Activated T-cell treated with anti-CD3 and anti-CD28 coated beads, Interleukin-2, amount 50 U/mL, for 72 hours (primary cell): ENCODE measurements at regions not wholly inside any gene's neighbourhood (a gene's known extent, or its start where the extent isn't known, plus 50 kb on each side); places are given as distances from the start of the nearest gene placed in this dataset.

ENCODE experiments used
- ATAC-seq, 2 donors: fragments of 150-1000 bp; cut with Tn5 transposase; replicated peaks in 1 of 2; 2 replicates each; pipeline ENCODE4 v1.10.0; 2021; ENCODE audit warnings: moderate library complexity in 2 of 2, mild to moderate bottlenecking in 1 of 2
- DNase-seq, 2 donors: peaks; one replicate each; pipeline ENCODE4 v3.0.0; 2021 to 2022; ENCODE audit warnings: mixed read lengths in 1 of 2
- H3K27ac Mint-ChIP-seq: one replicate; pipeline ENCODE4 v1.8.0; 2022; ENCODE audit warnings: mild to moderate bottlenecking, moderate library complexity, mixed read lengths
- H3K27me3 Mint-ChIP-seq: one replicate; pipeline ENCODE4 v1.8.0; 2022; ENCODE audit warnings: low read depth, mixed read lengths
- H3K36me3 Mint-ChIP-seq, 2 donors: one replicate each; pipeline ENCODE4 v1.8.0; 2022; ENCODE audit warnings: mixed read lengths in 2 of 2, mild to moderate bottlenecking in 1 of 2; ENCODE audit not compliant: insufficient read depth in 2 of 2
- H3K4me1 Mint-ChIP-seq: one replicate; pipeline ENCODE4 v1.8.0; 2022; ENCODE audit warnings: low read depth, mixed read lengths
- H3K4me3 Mint-ChIP-seq, 2 donors: one replicate each; pipeline ENCODE4 v1.8.0; 2022; ENCODE audit warnings: mild to moderate bottlenecking in 2 of 2, mixed read lengths in 2 of 2, moderate library complexity in 2 of 2
- H3K9me3 Mint-ChIP-seq, 2 donors: one replicate each; pipeline ENCODE4 v1.8.0; 2022; ENCODE audit warnings: mixed read lengths in 2 of 2

GRCh38 chr1:60345049-60345448 lies 271.5 kb upstream of the C1orf87 start:
- no peak for ATAC-seq
- Mint-ChIP-seq H3K9me3 (no peaks in the 10 kb centered on the region), H3K36me3 (no peaks in the 10 kb centered on the region), H3K4me1 (no peaks in the 10 kb centered on the region), H3K27ac (no peak overlapping the region), H3K4me3 (no peak overlapping the region), H3K27me3 (no peaks in the 10 kb centered on the region)
- no peak for DNase-seq

GRCh38 chr1:60343736-60344135 lies 270.2 kb upstream of the C1orf87 start:
- DNase-seq: no peak
- H3K4me3 Mint-ChIP-seq: no peak overlapping the region
- H3K9me3 Mint-ChIP-seq: no peaks in the 10 kb centered on the region
- H3K4me1 Mint-ChIP-seq: no peaks in the 10 kb centered on the region
- H3K27me3 Mint-ChIP-seq: no peaks in the 10 kb centered on the region
- no peaks in the 10 kb centered on the region for H3K36me3 Mint-ChIP-seq
- H3K27ac Mint-ChIP-seq: no peak overlapping the region
- ATAC-seq: no peak

GRCh38 chr1:60342569-60342968 lies 269.0 kb upstream of the C1orf87 start:
- Mint-ChIP-seq H3K9me3 (no peaks in the 10 kb centered on the region), H3K4me3 (no peak overlapping the region), H3K27ac (no peak overlapping the region), H3K27me3 (no peaks in the 10 kb centered on the region), H3K4me1 (no peaks in the 10 kb centered on the region), H3K36me3 (no peaks in the 10 kb centered on the region)
- no peak for ATAC-seq
- DNase-seq: no peak

GRCh38 chr1:60341274-60341673 lies 267.7 kb upstream of the C1orf87 start:
- Mint-ChIP-seq H3K27me3 (no peaks in the 10 kb centered on the region), H3K27ac (no peak overlapping the region), H3K9me3 (no peaks in the 10 kb centered on the region), H3K4me1 (no peaks in the 10 kb centered on the region), H3K4me3 (no peak overlapping the region), H3K36me3 (no peaks in the 10 kb centered on the region)
- no peak for ATAC-seq
- DNase-seq: no peak

GRCh38 chr1:60331647-60332046 lies 258.1 kb upstream of the C1orf87 start:
- H3K27ac Mint-ChIP-seq: no peak overlapping the region
- no peaks in the 10 kb centered on the region for H3K4me1 Mint-ChIP-seq

GRCh38 chr1:60329651-60330050 lies 256.1 kb upstream of the C1orf87 start:
- H3K4me1 Mint-ChIP-seq: no peaks in the 10 kb centered on the region
- no peaks in the 10 kb centered on the region for H3K27me3 Mint-ChIP-seq

More at GRCh38 chr1:60331647-60332046, 258.1 kb upstream of the C1orf87 start:
- Mint-ChIP-seq H3K4me3 (no peak overlapping the region), H3K27me3 (no peaks in the 10 kb centered on the region), H3K36me3 (no peaks in the 10 kb centered on the region), H3K9me3 (peaks cover 2 to 5% of the 10 kb centered on the region in 2 donors)
- DNase-seq (no peak), ATAC-seq (no peak)

GRCh38 chr1:60311838-60312237 lies 238.3 kb upstream of the C1orf87 start:
- Mint-ChIP-seq H3K27me3 (no peaks in the 10 kb centered on the region), H3K4me1 (no peaks in the 10 kb centered on the region), H3K4me3 (no peak overlapping the region), H3K9me3 (peaks cover 1 to 2% of the 10 kb centered on the region in 2 donors), H3K36me3 (no peaks in the 10 kb centered on the region), H3K27ac (no peak overlapping the region)
- no peak for DNase-seq
- no peak for ATAC-seq

More at GRCh38 chr1:60329651-60330050, 256.1 kb upstream of the C1orf87 start:
- no peaks in the 10 kb centered on the region for H3K36me3 Mint-ChIP-seq
- H3K4me3 Mint-ChIP-seq: no peak overlapping the region
- H3K9me3 Mint-ChIP-seq: peaks cover 6 to 10% of the 10 kb centered on the region in 2 donors
- no peak overlapping the region for H3K27ac Mint-ChIP-seq
- ATAC-seq: no peak
- no peak for DNase-seq

GRCh38 chr1:60299581-60299980 lies 226.0 kb upstream of the C1orf87 start:
- no peak overlapping the region for H3K27ac Mint-ChIP-seq
- peaks cover 0 to 2% of the 10 kb centered on the region in 2 donors for H3K9me3 Mint-ChIP-seq
- H3K27me3 Mint-ChIP-seq: no peaks in the 10 kb centered on the region
- H3K4me1 Mint-ChIP-seq: no peaks in the 10 kb centered on the region
- H3K36me3 Mint-ChIP-seq: no peaks in the 10 kb centered on the region
- ATAC-seq (no peak), DNase-seq (no peak)
- no peak overlapping the region for H3K4me3 Mint-ChIP-seq

GRCh38 chr1:60298290-60298689 lies 224.7 kb upstream of the C1orf87 start:
- Mint-ChIP-seq H3K4me1 (no peaks in the 10 kb centered on the region), H3K9me3 (peaks cover 0 to under 1% of the 10 kb centered on the region in 2 donors), H3K4me3 (no peak overlapping the region), H3K27ac (no peak overlapping the region), H3K27me3 (no peaks in the 10 kb centered on the region), H3K36me3 (no peaks in the 10 kb centered on the region)
- ATAC-seq (no peak), DNase-seq (no peak)

GRCh38 chr1:60296794-60297193 lies 223.2 kb upstream of the C1orf87 start:
- ATAC-seq (no peak), DNase-seq (no peak)
- Mint-ChIP-seq H3K4me3 (no peak overlapping the region), H3K4me1 (no peaks in the 10 kb centered on the region), H3K27me3 (peaks cover 5% of the 10 kb centered on the region), H3K27ac (no peak overlapping the region), H3K9me3 (no peaks in the 10 kb centered on the region), H3K36me3 (no peaks in the 10 kb centered on the region)

GRCh38 chr1:60292140-60292539 lies 218.6 kb upstream of the C1orf87 start:
- H3K4me3 Mint-ChIP-seq: no peak overlapping the region
- no peak overlapping the region for H3K27ac Mint-ChIP-seq
- no peaks in the 10 kb centered on the region for H3K9me3 Mint-ChIP-seq
- H3K36me3 Mint-ChIP-seq: no peaks in the 10 kb centered on the region
- no peak for ATAC-seq
- H3K4me1 Mint-ChIP-seq: no peaks in the 10 kb centered on the region
- no peak for DNase-seq
- peaks cover 7% of the 10 kb centered on the region for H3K27me3 Mint-ChIP-seq

- ATAC-seq (no peak), DNase-seq (no peak)
- Mint-ChIP-seq H3K27me3 (peaks cover 7% of the 10 kb centered on the region), H3K27ac (no peak overlapping the region), H3K9me3 (no peaks in the 10 kb centered on the region), H3K4me3 (no peak overlapping the region), H3K36me3 (no peaks in the 10 kb centered on the region), H3K4me1 (no peaks in the 10 kb centered on the region)
These were observed 216.8 kb upstream of the C1orf87 start for GRCh38 chr1:60290393-60290792.

- ATAC-seq (no peak), DNase-seq (no peak)
- Mint-ChIP-seq H3K27me3 (peaks cover 7% of the 10 kb centered on the region), H3K36me3 (no peaks in the 10 kb centered on the region), H3K4me3 (no peak overlapping the region), H3K27ac (no peak overlapping the region), H3K9me3 (no peaks in the 10 kb centered on the region), H3K4me1 (no peaks in the 10 kb centered on the region)
These were observed 214.0 kb upstream of the C1orf87 start for GRCh38 chr1:60287536-60287935.

GRCh38 chr1:60283690-60284089 lies 210.1 kb upstream of the C1orf87 start:
- Mint-ChIP-seq H3K36me3 (no peaks in the 10 kb centered on the region), H3K4me3 (no peak overlapping the region), H3K9me3 (no peaks in the 10 kb centered on the region), H3K27me3 (no peaks in the 10 kb centered on the region), H3K4me1 (no peaks in the 10 kb centered on the region), H3K27ac (no peak overlapping the region)
- ATAC-seq (no peak), DNase-seq (no peak)
